GM12878 (cell line): ENCODE measurements at regions not wholly inside any gene's neighbourhood (a gene's known extent, or its start where the extent isn't known, plus 50 kb on each side); places are given as distances from the start of the nearest gene placed in this dataset.

Experiments
- CBX3 ChIP-seq: fragments of 200-600 bp; sonication (generic); IDR thresholded peaks from 2 replicates; pipeline ENCODE4 v1.6.1; 2016; ENCODE audit warnings: low read depth, borderline replicate concordance
- GABPA ChIP-seq: IDR thresholded peaks from 2 replicates; pipeline ENCODE4 v1.6.1; 2014; ENCODE audit warnings: antibody characterized with exemption, low read depth, mild to moderate bottlenecking, inconsistent platforms
- TF ChIP-seq, protein P1 (sequence below): fragments of 450-650 bp; IDR thresholded peaks from 2 replicates; pipeline ENCODE4 v1.6.1; 2017; ENCODE audit warnings: mild to moderate bottlenecking, moderate library complexity
- TF ChIP-seq, protein P2 (sequence below): IDR thresholded peaks from 2 replicates; pipeline ENCODE4 v1.6.1; 2012; ENCODE audit warnings: improper control_type of control experiment, low read depth, low read length; ENCODE audit not compliant: insufficient replicate concordance

DNA sequence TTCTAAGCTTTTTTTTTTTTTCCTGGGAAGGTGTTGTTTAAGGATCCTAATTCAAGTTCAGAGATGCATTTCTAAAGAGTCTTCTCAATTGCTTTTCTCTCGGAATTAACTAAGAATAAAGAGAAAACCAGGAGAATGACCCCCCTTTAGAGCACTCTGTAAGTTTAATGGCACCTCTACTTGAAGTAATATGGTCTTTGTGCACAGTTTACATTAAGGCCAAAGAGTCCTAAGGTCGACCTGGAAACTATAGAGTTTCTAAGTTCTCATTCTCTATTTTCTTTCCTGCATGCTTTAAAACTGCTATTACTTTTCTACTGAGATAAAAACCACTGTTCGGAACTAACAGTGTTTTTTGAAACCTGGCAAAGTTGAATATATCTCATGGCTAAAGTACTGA, 923.1 kb upstream of the CDH10 start (continued):
- TF ChIP-seq, protein P1, sequence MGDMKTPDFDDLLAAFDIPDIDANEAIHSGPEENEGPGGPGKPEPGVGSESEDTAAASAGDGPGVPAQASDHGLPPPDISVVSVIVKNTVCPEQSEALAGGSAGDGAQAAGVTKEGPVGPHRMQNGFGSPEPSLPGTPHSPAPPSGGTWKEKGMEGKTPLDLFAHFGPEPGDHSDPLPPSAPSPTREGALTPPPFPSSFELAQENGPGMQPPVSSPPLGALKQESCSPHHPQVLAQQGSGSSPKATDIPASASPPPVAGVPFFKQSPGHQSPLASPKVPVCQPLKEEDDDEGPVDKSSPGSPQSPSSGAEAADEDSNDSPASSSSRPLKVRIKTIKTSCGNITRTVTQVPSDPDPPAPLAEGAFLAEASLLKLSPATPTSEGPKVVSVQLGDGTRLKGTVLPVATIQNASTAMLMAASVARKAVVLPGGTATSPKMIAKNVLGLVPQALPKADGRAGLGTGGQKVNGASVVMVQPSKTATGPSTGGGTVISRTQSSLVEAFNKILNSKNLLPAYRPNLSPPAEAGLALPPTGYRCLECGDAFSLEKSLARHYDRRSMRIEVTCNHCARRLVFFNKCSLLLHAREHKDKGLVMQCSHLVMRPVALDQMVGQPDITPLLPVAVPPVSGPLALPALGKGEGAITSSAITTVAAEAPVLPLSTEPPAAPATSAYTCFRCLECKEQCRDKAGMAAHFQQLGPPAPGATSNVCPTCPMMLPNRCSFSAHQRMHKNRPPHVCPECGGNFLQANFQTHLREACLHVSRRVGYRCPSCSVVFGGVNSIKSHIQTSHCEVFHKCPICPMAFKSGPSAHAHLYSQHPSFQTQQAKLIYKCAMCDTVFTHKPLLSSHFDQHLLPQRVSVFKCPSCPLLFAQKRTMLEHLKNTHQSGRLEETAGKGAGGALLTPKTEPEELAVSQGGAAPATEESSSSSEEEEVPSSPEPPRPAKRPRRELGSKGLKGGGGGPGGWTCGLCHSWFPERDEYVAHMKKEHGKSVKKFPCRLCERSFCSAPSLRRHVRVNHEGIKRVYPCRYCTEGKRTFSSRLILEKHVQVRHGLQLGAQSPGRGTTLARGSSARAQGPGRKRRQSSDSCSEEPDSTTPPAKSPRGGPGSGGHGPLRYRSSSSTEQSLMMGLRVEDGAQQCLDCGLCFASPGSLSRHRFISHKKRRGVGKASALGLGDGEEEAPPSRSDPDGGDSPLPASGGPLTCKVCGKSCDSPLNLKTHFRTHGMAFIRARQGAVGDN: no peak
- TF ChIP-seq, protein P2, sequence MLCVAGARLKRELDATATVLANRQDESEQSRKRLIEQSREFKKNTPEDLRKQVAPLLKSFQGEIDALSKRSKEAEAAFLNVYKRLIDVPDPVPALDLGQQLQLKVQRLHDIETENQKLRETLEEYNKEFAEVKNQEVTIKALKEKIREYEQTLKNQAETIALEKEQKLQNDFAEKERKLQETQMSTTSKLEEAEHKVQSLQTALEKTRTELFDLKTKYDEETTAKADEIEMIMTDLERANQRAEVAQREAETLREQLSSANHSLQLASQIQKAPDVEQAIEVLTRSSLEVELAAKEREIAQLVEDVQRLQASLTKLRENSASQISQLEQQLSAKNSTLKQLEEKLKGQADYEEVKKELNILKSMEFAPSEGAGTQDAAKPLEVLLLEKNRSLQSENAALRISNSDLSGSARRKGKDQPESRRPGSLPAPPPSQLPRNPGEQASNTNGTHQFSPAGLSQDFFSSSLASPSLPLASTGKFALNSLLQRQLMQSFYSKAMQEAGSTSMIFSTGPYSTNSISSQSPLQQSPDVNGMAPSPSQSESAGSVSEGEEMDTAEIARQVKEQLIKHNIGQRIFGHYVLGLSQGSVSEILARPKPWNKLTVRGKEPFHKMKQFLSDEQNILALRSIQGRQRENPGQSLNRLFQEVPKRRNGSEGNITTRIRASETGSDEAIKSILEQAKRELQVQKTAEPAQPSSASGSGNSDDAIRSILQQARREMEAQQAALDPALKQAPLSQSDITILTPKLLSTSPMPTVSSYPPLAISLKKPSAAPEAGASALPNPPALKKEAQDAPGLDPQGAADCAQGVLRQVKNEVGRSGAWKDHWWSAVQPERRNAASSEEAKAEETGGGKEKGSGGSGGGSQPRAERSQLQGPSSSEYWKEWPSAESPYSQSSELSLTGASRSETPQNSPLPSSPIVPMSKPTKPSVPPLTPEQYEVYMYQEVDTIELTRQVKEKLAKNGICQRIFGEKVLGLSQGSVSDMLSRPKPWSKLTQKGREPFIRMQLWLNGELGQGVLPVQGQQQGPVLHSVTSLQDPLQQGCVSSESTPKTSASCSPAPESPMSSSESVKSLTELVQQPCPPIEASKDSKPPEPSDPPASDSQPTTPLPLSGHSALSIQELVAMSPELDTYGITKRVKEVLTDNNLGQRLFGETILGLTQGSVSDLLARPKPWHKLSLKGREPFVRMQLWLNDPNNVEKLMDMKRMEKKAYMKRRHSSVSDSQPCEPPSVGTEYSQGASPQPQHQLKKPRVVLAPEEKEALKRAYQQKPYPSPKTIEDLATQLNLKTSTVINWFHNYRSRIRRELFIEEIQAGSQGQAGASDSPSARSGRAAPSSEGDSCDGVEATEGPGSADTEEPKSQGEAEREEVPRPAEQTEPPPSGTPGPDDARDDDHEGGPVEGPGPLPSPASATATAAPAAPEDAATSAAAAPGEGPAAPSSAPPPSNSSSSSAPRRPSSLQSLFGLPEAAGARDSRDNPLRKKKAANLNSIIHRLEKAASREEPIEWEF: no peak
- TF ChIP-seq CBX3 (no peak), GABPA (no peak)
